MM.1S (cell line): ENCODE measurements at regions not wholly inside any gene's neighbourhood (a gene's known extent, or its start where the extent isn't known, plus 50 kb on each side); places are given as distances from the start of the nearest gene placed in this dataset.
A peak's percentile ranks its signal among the peaks of the same experiment; 100 is the strongest.

ENCODE experiments used
- DNase-seq: peaks from one replicate; pipeline ENCODE4 v3.0.0-alpha.2; 2015
- H2AFZ ChIP-seq: fragments of 300-600 bp; sonication (generic); 2 replicates; pipeline ENCODE4 v1.6.0; 2016; ENCODE audit warnings: antibody characterized with exemption, low read length
- H3F3A ChIP-seq: fragments of 300-600 bp; sonication (generic); 2 replicates; pipeline ENCODE4 v1.6.1; 2016; ENCODE audit warnings: mild to moderate bottlenecking, antibody characterized with exemption, low read length, moderate library complexity, mixed read lengths; ENCODE audit not compliant: insufficient read depth
- H3K27ac ChIP-seq: fragments of 300-600 bp; sonication (generic); 2 replicates; pipeline ENCODE4 v1.5.1; 2016; ENCODE audit warnings: mild to moderate bottlenecking, low read length
- H3K27me3 ChIP-seq: fragments of 300-600 bp; sonication (generic); replicated peaks from 2 replicates; pipeline ENCODE4 v1.6.0; 2016; ENCODE audit warnings: low read length; ENCODE audit not compliant: insufficient read depth
- H3K36me3 ChIP-seq: fragments of 300-600 bp; sonication (generic); replicated peaks from 2 replicates; pipeline ENCODE4 v1.6.1; 2016; ENCODE audit warnings: mild to moderate bottlenecking, low read length, mixed read lengths; ENCODE audit not compliant: insufficient read depth
- H3K4me1 ChIP-seq: fragments of 300-600 bp; sonication (generic); 2 replicates; pipeline ENCODE4 v1.6.1; 2016; ENCODE audit warnings: low read length, mixed read lengths
- H3K4me2 ChIP-seq: fragments of 300-600 bp; sonication (generic); 2 replicates; pipeline ENCODE4 v1.6.0; 2016; ENCODE audit warnings: low read depth, low read length
- H3K4me3 ChIP-seq: fragments of 300-600 bp; sonication (generic); 2 replicates; pipeline ENCODE4 v1.5.1; 2016; ENCODE audit warnings: low read length, mixed read lengths
- H3K79me2 ChIP-seq: fragments of 300-600 bp; sonication (generic); 2 replicates; pipeline ENCODE4 v1.6.1; 2016; ENCODE audit warnings: mixed run types, low read length, mixed read lengths
- H3K9ac ChIP-seq: fragments of 300-600 bp; sonication (generic); 2 replicates; pipeline ENCODE4 v1.6.1; 2016; ENCODE audit warnings: low read length, mixed read lengths
- H3K9me2 ChIP-seq: fragments of 300-600 bp; sonication (generic); replicated peaks from 2 replicates; pipeline ENCODE4 v1.6.1; 2016; ENCODE audit warnings: mild to moderate bottlenecking, low read length, mixed read lengths; ENCODE audit not compliant: insufficient read depth
- H3K9me3 ChIP-seq: fragments of 300-600 bp; sonication (generic); replicated peaks from 2 replicates; pipeline ENCODE4 v1.6.1; 2016; ENCODE audit warnings: mild to moderate bottlenecking, low read length, mixed read lengths; ENCODE audit not compliant: insufficient read depth
- H4K20me1 ChIP-seq: fragments of 300-600 bp; sonication (generic); 2 replicates; pipeline ENCODE4 v1.6.1; 2016; ENCODE audit warnings: mild to moderate bottlenecking, low read length, moderate library complexity, mixed read lengths; ENCODE audit not compliant: insufficient read depth
- CTCF ChIP-seq: fragments of 300-600 bp; sonication (generic); IDR thresholded peaks from 2 replicates; pipeline ENCODE4 v1.5.1; 2016; ENCODE audit warnings: antibody characterized with exemption, low read length, mixed read lengths
- EZH2 ChIP-seq: fragments of 300-600 bp; sonication (generic); optimal IDR thresholded peaks from 2 replicates; pipeline ENCODE3; 2017; ENCODE audit warnings: low read depth, mild to moderate bottlenecking, antibody characterized with exemption, low read length, mixed read lengths
- EZH2phosphoT487 ChIP-seq: fragments of 300-600 bp; sonication (generic); IDR thresholded peaks from 2 replicates; pipeline ENCODE4 v1.6.1; 2018; ENCODE audit warnings: antibody characterized with exemption, low read length

GRCh38 chr6:99017150-99017549, 69.4 kb upstream of the FBXL4 start:
- Histone ChIP-seq H3K79me2 (no peaks in the 10 kb centered on the region), H3K9me2 (no peaks in the 10 kb centered on the region), H3K4me1 (peaks cover 10% of the 10 kb centered on the region; the same call in 1 of the 2 replicates), H2AFZ (no peak overlapping the region), H3K27ac (no peak overlapping the region), H3K4me3 (no peak overlapping the region), H3K9ac (no peak overlapping the region), H3K36me3 (no peaks in the 10 kb centered on the region), H3K9me3 (no peaks in the 10 kb centered on the region), H3K27me3 (no peaks in the 10 kb centered on the region), H3F3A (no peaks in the 10 kb centered on the region), H3K4me2 (no peak overlapping the region), H4K20me1 (no peaks in the 10 kb centered on the region)
- TF ChIP-seq EZH2phosphoT487 (no peak), EZH2 (no peak), CTCF (no peak)
- DNase-seq, result no peak

- H3K27ac ChIP-seq, result no peak overlapping the region
- TF ChIP-seq EZH2phosphoT487, result no peak
- no peak for TF ChIP-seq CTCF
- no peak for TF ChIP-seq EZH2
- peak; percentile 63 for DNase-seq
- H3K36me3 ChIP-seq, result no peaks in the 10 kb centered on the region
- no peaks in the 10 kb centered on the region for H3K9me2 ChIP-seq
- no peaks in the 10 kb centered on the region for H3K27me3 ChIP-seq
- no peaks in the 10 kb centered on the region for H3K9me3 ChIP-seq
- H3K79me2 ChIP-seq, result no peaks in the 10 kb centered on the region
- H3F3A ChIP-seq, result no peaks in the 10 kb centered on the region
- H3K4me2 ChIP-seq, result no peak overlapping the region
- H4K20me1 ChIP-seq, result no peaks in the 10 kb centered on the region
- peaks cover 10% of the 10 kb centered on the region; the same call in 1 of the 2 replicates for H3K4me1 ChIP-seq
- H3K9ac ChIP-seq, result no peak overlapping the region
- no peak overlapping the region for H3K4me3 ChIP-seq
- H2AFZ ChIP-seq, result no peak overlapping the region
These were observed 68.6 kb upstream of the FBXL4 start for GRCh38 chr6:99016355-99016754.

- DNase-seq, result no peak
- no peak overlapping the region for H2AFZ ChIP-seq
These were observed 66.3 kb upstream of the FBXL4 start for GRCh38 chr6:99014061-99014460.

More at GRCh38 chr6:99014061-99014460, 66.3 kb upstream of the FBXL4 start:
- Histone ChIP-seq H3K4me3 (no peak overlapping the region), H3K79me2 (no peaks in the 10 kb centered on the region), H3K9me3 (no peaks in the 10 kb centered on the region), H3K9me2 (no peaks in the 10 kb centered on the region), H3K27me3 (no peaks in the 10 kb centered on the region), H3K27ac (no peak overlapping the region), H3F3A (no peaks in the 10 kb centered on the region), H4K20me1 (no peaks in the 10 kb centered on the region), H3K9ac (no peak overlapping the region), H3K36me3 (no peaks in the 10 kb centered on the region), H3K4me1 (peaks cover 10% of the 10 kb centered on the region; the same call in 1 of the 2 replicates), H3K4me2 (no peak overlapping the region)
- TF ChIP-seq CTCF, result no peak
- TF ChIP-seq EZH2, result no peak
- TF ChIP-seq EZH2phosphoT487, result no peak
